Tibial nerve (tissue), 4 donors: ENCODE measurements at regions not wholly inside any gene's neighbourhood (a gene's known extent, or its start where the extent isn't known, plus 50 kb on each side); places are given as distances from the start of the nearest gene placed in this dataset.

Experiments used
- CTCF ChIP-seq, 5 experiments: fragments of 200-600 bp in 3 of 5; fragments of 450-650 bp in 2 of 5; sonication (generic) in 3 of 5; IDR thresholded peaks; one replicate each; pipeline ENCODE4 v1.5.1; 2016 to 2019; ENCODE audit warnings: antibody characterized with exemption in 5 of 5, mild to moderate bottlenecking in 3 of 5, moderate library complexity in 2 of 5
- EP300 ChIP-seq, 2 donors: sonication (generic); formaldehyde crosslinking; IDR thresholded peaks; one replicate each; pipeline ENCODE4 v1.6.1; 2017; ENCODE audit warnings: antibody characterized with exemption in 2 of 2, mild to moderate bottlenecking in 1 of 2
- POLR2A ChIP-seq, 2 donors: fragments of 450-650 bp; IDR thresholded peaks; one replicate each; pipeline ENCODE4 v1.6.1; 2017; ENCODE audit warnings: antibody characterized with exemption in 2 of 2, mild to moderate bottlenecking in 2 of 2, moderate library complexity in 2 of 2

GRCh38 chrX:138923805-138924204 is 212.3 kb upstream of the FGF13 start:
- TF ChIP-seq CTCF (IDR thresholded peaks at IDR 0.05): no peak
- TF ChIP-seq POLR2A (IDR thresholded peaks at IDR 0.05): no peak
- no peak for TF ChIP-seq EP300 (IDR thresholded peaks at IDR 0.05)
